B cell (primary cell): ENCODE measurements at regions not wholly inside any gene's neighbourhood (a gene's known extent, or its start where the extent isn't known, plus 50 kb on each side); places are given as distances from the start of the nearest gene placed in this dataset.

ENCODE experiments used
- ATAC-seq: fragments of 200-7000 bp; cut with Tn5 transposase; one replicate; pipeline ENCODE4 v1.10.0; 2021; ENCODE audit warnings: low read depth, mild to moderate bottlenecking, moderate number of reproducible peaks, moderate library complexity
- CTCF ChIA-PET: fragments of 350-600 bp; sonication (Branson Sonifier 250); formaldehyde crosslinking; loops from one replicate; lab custom pipeline; 2021; ENCODE audit warnings: antibody characterized with exemption, inconsistent platforms; lab: Charles Lee
- POLR2A ChIA-PET: fragments of 350-600 bp; sonication (Branson Sonifier 250); formaldehyde crosslinking; loops from one replicate; lab custom pipeline; 2021; ENCODE audit warnings: antibody characterized with exemption; lab: Charles Lee
- DNase-seq: peaks from one replicate; pipeline ENCODE4 v3.0.0; 2013
- H2AFZ ChIP-seq: 2 replicates; pipeline ENCODE4 v1.6.1; 2012; ENCODE audit warnings: mild to moderate bottlenecking, low read depth, low read length; ENCODE audit not compliant: insufficient read depth, poor library complexity, severe bottlenecking
- H3K27ac ChIP-seq, 2 donors: 1 replicate in 1 of 2; 2 replicates in 1 of 2; pipeline ENCODE4 v1.5.1; 2012 to 2013; ENCODE audit warnings: low read length in 2 of 2, mild to moderate bottlenecking in 2 of 2, moderate library complexity in 1 of 2
- H3K27me3 ChIP-seq, 4 experiments: fragments of 200-600 bp in 1 of 4; sonication (generic) in 1 of 4; replicated peaks in 1 of 4; 1 replicate in 2 of 4; 2 replicates in 2 of 4; pipeline versions ENCODE4 v1.6.1 to v1.7.0; 2013 to 2016; ENCODE audit warnings: low read length in 3 of 4, mild to moderate bottlenecking in 2 of 4, mixed read lengths in 1 of 4, moderate library complexity in 1 of 4; ENCODE audit not compliant: insufficient read depth in 4 of 4, control insufficient read depth in 3 of 4; ENCODE audit errors: control extremely low read depth in 1 of 4
- H3K36me3 ChIP-seq, 2 experiments: replicated peaks in 1 of 2; 1 replicate in 1 of 2; 2 replicates in 1 of 2; pipeline versions ENCODE4 v1.6.1 to v1.7.1; 2013; ENCODE audit warnings: low read length in 1 of 2; ENCODE audit not compliant: insufficient read depth in 2 of 2, control insufficient read depth in 1 of 2; ENCODE audit errors: control extremely low read depth in 1 of 2, extremely low read depth in 1 of 2
- H3K4me1 ChIP-seq, 2 donors: fragments of 200-600 bp in 1 of 2; sonication (generic) in 1 of 2; 1 replicate in 1 of 2; 2 replicates in 1 of 2; pipeline versions ENCODE4 v1.5.1 to v1.6.1; 2013 to 2017; ENCODE audit warnings: low read length in 2 of 2; ENCODE audit not compliant: control insufficient read depth in 2 of 2, insufficient read depth in 2 of 2
- H3K4me2 ChIP-seq: replicated peaks from 2 replicates; pipeline ENCODE3; 2012; ENCODE audit warnings: mild to moderate bottlenecking, low read depth, low read length; ENCODE audit not compliant: poor library complexity, severe bottlenecking
- H3K4me3 ChIP-seq, 5 experiments: fragments of 200-600 bp in 1 of 5; sonication (generic) in 1 of 5; 1 replicate in 3 of 5; 2 replicates in 2 of 5; pipeline versions ENCODE4 v1.5.1 to v1.7.0; 2011 to 2016; ENCODE audit warnings: low read length in 4 of 5, mild to moderate bottlenecking in 4 of 5, low read depth in 2 of 5, control low read depth in 1 of 5, moderate library complexity in 1 of 5; ENCODE audit not compliant: insufficient read depth in 1 of 5; ENCODE audit errors: control extremely low read depth in 1 of 5, extremely low read depth in 1 of 5
- H3K79me2 ChIP-seq: fragments of 200-600 bp; sonication (generic); one replicate; pipeline ENCODE4 v1.6.0; 2016; ENCODE audit warnings: low read length; ENCODE audit not compliant: control insufficient read depth, insufficient read depth
- H3K9ac ChIP-seq: fragments of 200-600 bp; sonication (generic); 2 replicates; pipeline ENCODE4 v1.6.1; 2017; ENCODE audit warnings: mild to moderate bottlenecking, low read length, moderate library complexity
- H3K9me3 ChIP-seq, 3 donors: one replicate each; pipeline versions ENCODE4 v1.6.1 to v1.7.1; 2013; ENCODE audit warnings: low read length in 2 of 3; ENCODE audit not compliant: control insufficient read depth in 2 of 3, insufficient read depth in 1 of 3; ENCODE audit errors: control extremely low read depth in 1 of 3
- H4K20me1 ChIP-seq: 2 replicates; pipeline ENCODE4 v1.6.0; 2012; ENCODE audit warnings: mild to moderate bottlenecking, low read length; ENCODE audit not compliant: insufficient read depth, control insufficient read depth, poor library complexity, severe bottlenecking
- H3K27ac Mint-ChIP-seq: one replicate; pipeline ENCODE4 v1.8.0; 2021; ENCODE audit warnings: mixed read lengths
- H3K27me3 Mint-ChIP-seq: one replicate; pipeline ENCODE4 v1.8.0; 2021; ENCODE audit warnings: mixed read lengths
- H3K4me1 Mint-ChIP-seq: one replicate; pipeline ENCODE4 v1.8.0; 2021; ENCODE audit warnings: mixed read lengths
- H3K4me3 Mint-ChIP-seq: one replicate; pipeline ENCODE4 v1.8.0; 2021; ENCODE audit warnings: mixed read lengths
- H3K9me3 Mint-ChIP-seq: one replicate; pipeline ENCODE4 v1.8.0; 2022; ENCODE audit warnings: mixed read lengths; ENCODE audit not compliant: insufficient read depth
- EZH2 ChIP-seq: IDR thresholded peaks from 2 replicates; pipeline ENCODE4 v1.6.1; 2012; ENCODE audit warnings: borderline replicate concordance, low read depth, mild to moderate bottlenecking, moderate library complexity, low read length; ENCODE audit not compliant: insufficient read depth, poor library complexity, severe bottlenecking
- WGBS: methylation state at CpG from one replicate; pipeline ENCODE4 v1.1.5; 2013; ENCODE audit warnings: missing lambda C conversion rate; ENCODE audit not compliant: insufficient coverage; 5-methylcytosine and 5-hydroxymethylcytosine counted together
- intact Hi-C: fragments of 100-400 bp; cut with micrococcal nuclease; formaldehyde crosslinking; loops from one replicate; pipeline ENCODE4 v1.10.0; 2022
- TF ChIP-seq, protein P1 (sequence below): fragments of 200-600 bp; IDR thresholded peaks from one replicate; pipeline ENCODE4 v1.8.0; 2022; ENCODE audit warnings: antibody characterized with exemption, mild to moderate bottlenecking

DNA sequence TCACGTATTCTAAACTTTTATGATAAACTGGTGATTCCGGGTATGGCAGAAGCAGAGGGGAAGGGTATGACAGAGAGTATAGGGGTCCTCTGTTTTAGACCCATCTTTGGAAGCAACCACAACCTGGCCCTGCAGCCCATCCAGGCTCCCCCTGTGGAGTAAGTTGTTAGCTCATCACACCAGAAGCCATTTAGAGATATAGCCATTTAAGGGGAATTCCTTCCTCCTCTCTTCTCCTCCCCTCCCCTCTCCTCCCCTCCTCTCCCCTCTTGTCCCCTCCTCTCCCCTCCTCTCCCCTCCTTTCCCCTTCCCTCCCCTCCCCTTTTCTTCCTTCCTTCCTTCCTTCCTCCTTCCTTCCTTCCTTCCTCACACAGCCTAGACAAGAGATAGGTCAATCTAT, 197.3 kb upstream of the LDB2 start:
- Histone ChIP-seq H3K4me1 (no peaks in the 10 kb centered on the region), H3K27me3 (no peaks in the 10 kb centered on the region), H4K20me1 (no peaks in the 10 kb centered on the region), H3K27ac (no peak overlapping the region), H3K36me3 (no peaks in the 10 kb centered on the region), H3K9ac (no peak overlapping the region), H2AFZ (no peak overlapping the region), H3K4me2 (no peak overlapping the region), H3K4me3 (no peak overlapping the region), H3K9me3 (no peaks in the 10 kb centered on the region), H3K79me2 (no peaks in the 10 kb centered on the region)
- intact Hi-C loops = no loop called here
- no peak for ATAC-seq
- TF ChIP-seq, protein P1, sequence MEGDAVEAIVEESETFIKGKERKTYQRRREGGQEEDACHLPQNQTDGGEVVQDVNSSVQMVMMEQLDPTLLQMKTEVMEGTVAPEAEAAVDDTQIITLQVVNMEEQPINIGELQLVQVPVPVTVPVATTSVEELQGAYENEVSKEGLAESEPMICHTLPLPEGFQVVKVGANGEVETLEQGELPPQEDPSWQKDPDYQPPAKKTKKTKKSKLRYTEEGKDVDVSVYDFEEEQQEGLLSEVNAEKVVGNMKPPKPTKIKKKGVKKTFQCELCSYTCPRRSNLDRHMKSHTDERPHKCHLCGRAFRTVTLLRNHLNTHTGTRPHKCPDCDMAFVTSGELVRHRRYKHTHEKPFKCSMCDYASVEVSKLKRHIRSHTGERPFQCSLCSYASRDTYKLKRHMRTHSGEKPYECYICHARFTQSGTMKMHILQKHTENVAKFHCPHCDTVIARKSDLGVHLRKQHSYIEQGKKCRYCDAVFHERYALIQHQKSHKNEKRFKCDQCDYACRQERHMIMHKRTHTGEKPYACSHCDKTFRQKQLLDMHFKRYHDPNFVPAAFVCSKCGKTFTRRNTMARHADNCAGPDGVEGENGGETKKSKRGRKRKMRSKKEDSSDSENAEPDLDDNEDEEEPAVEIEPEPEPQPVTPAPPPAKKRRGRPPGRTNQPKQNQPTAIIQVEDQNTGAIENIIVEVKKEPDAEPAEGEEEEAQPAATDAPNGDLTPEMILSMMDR = no peak
- TF ChIP-seq EZH2 = no peak
- CTCF ChIA-PET = no interaction called here
- Mint-ChIP-seq H3K27ac (no peak overlapping the region), H3K27me3 (no peaks in the 10 kb centered on the region), H3K4me3 (no peak overlapping the region), H3K4me1 (no peaks in the 10 kb centered on the region), H3K9me3 (no peaks in the 10 kb centered on the region)
- no peak for DNase-seq
- POLR2A ChIA-PET = no interaction called here
- WGBS = no CpG with 5 or more reads among the region's 2 CpGs

DNA sequence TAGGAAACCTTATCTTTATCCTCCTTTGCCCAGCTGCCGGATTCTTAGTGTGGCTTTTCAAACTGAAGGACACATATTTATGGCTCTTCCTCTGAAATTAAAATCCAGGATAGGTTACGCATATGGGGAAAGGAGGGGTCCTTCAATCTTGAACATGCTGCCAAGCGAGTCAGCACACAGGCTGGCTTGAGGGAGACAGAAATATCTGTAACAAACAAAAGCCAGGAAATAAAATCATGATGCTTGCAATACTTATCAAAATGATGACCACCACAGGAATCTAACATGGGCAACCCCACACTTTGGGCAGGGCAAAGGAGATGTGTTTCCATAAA, 196.4 kb upstream of the LDB2 start:
- Histone ChIP-seq H3K4me1 (no peaks in the 10 kb centered on the region), H2AFZ (no peak overlapping the region), H3K4me2 (no peak overlapping the region), H3K9me3 (no peaks in the 10 kb centered on the region), H3K4me3 (no peak overlapping the region), H3K9ac (no peak overlapping the region), H3K27me3 (no peaks in the 10 kb centered on the region), H3K27ac (no peak overlapping the region), H3K36me3 (no peaks in the 10 kb centered on the region), H4K20me1 (no peaks in the 10 kb centered on the region), H3K79me2 (no peaks in the 10 kb centered on the region)
- no peak overlapping the region for H3K27ac Mint-ChIP-seq
- H3K9me3 Mint-ChIP-seq = no peaks in the 10 kb centered on the region
- 20% methylated on average over 1 of the region's 3 CpGs for WGBS
- POLR2A ChIA-PET = no interaction called here
- TF ChIP-seq, protein P1 = no peak
- no peak for TF ChIP-seq EZH2
- no peak for ATAC-seq
- no peaks in the 10 kb centered on the region for H3K4me1 Mint-ChIP-seq
- intact Hi-C loops = no loop called here
- H3K4me3 Mint-ChIP-seq = no peak overlapping the region
- CTCF ChIA-PET = no interaction called here
- no peak for DNase-seq
- no peaks in the 10 kb centered on the region for H3K27me3 Mint-ChIP-seq
